ENCODE measurements at regions not wholly inside any gene's neighbourhood (a gene's known extent, or its start where the extent isn't known, plus 50 kb on each side); places are given as distances from the start of the nearest gene placed in this dataset.
"Not testable (repeated sequence)": the region's sequence is repeated elsewhere in the genome, so short reads cannot be mapped to it uniquely, and the experiment has no call there.

GRCh38 chr17:71188811-71189492 lies 931.9 kb upstream of the SOX9 start:
- H3K27me3 ChIP-seq (ENCODE audit: control insufficient read depth, insufficient read depth, low read length, poor library complexity, severe bottlenecking) = no peaks in the 10 kb centered on the region
- H3K4me1 ChIP-seq (ENCODE audit: control insufficient read depth, insufficient read depth, low read length) = no peaks in the 10 kb centered on the region
- H3K27ac ChIP-seq (ENCODE audit: insufficient read depth, low read depth, low read length, poor library complexity, severe bottlenecking) = no peak overlapping the region
- H3K36me3 ChIP-seq (ENCODE audit: control insufficient read depth, insufficient read depth, low read length) = no peaks in the 10 kb centered on the region
- no peaks in the 10 kb centered on the region for H3K9me3 ChIP-seq (ENCODE audit: control insufficient read depth, low read length)
- 90 to 95% methylated on average over 2 of the region's 2 CpGs for WGBS, 2 experiments
- no peak overlapping the region for H3K4me3 ChIP-seq (ENCODE audit: insufficient read depth, low read depth, low read length)

- 82 to 95% methylated on average over 3 to 4 of the region's 4 CpGs for WGBS, 2 experiments
- H3K4me3 ChIP-seq (ENCODE audit: insufficient read depth, low read depth, low read length) = no peak overlapping the region
- H3K27ac ChIP-seq (ENCODE audit: insufficient read depth, low read depth, low read length, poor library complexity, severe bottlenecking) = no peak overlapping the region
- H3K27me3 ChIP-seq (ENCODE audit: control insufficient read depth, insufficient read depth, low read length, poor library complexity, severe bottlenecking) = no peaks in the 10 kb centered on the region
- H3K9me3 ChIP-seq (ENCODE audit: control insufficient read depth, low read length) = no peaks in the 10 kb centered on the region
- no peaks in the 10 kb centered on the region for H3K4me1 ChIP-seq (ENCODE audit: control insufficient read depth, insufficient read depth, low read length)
- no peaks in the 10 kb centered on the region for H3K36me3 ChIP-seq (ENCODE audit: control insufficient read depth, insufficient read depth, low read length)
These were observed 931.4 kb upstream of the SOX9 start for GRCh38 chr17:71189493-71189831.

- H3K9me3 ChIP-seq (ENCODE audit: control insufficient read depth, low read length) = no peaks in the 10 kb centered on the region
- H3K27ac ChIP-seq (ENCODE audit: insufficient read depth, low read depth, low read length, poor library complexity, severe bottlenecking) = no peak overlapping the region
- no peak overlapping the region for H3K4me3 ChIP-seq (ENCODE audit: insufficient read depth, low read depth, low read length)
- no peaks in the 10 kb centered on the region for H3K4me1 ChIP-seq (ENCODE audit: control insufficient read depth, insufficient read depth, low read length)
- no peaks in the 10 kb centered on the region for H3K36me3 ChIP-seq (ENCODE audit: control insufficient read depth, insufficient read depth, low read length)
- H3K27me3 ChIP-seq (ENCODE audit: control insufficient read depth, insufficient read depth, low read length, poor library complexity, severe bottlenecking) = no peaks in the 10 kb centered on the region
- 88% methylated on average over 1 of the region's 2 CpGs; no CpG with 5 or more reads in 1 of the 2 experiments for WGBS, 2 experiments
These were observed 928.7 kb upstream of the SOX9 start for GRCh38 chr17:71192039-71192555.

- Histone ChIP-seq H3K27me3 (ENCODE audit: control insufficient read depth, insufficient read depth, low read length, poor library complexity, severe bottlenecking) (no peaks in the 10 kb centered on the region), H3K9me3 (ENCODE audit: control insufficient read depth, low read length) (no peaks in the 10 kb centered on the region), H3K4me1 (ENCODE audit: control insufficient read depth, insufficient read depth, low read length) (no peaks in the 10 kb centered on the region), H3K4me3 (ENCODE audit: insufficient read depth, low read depth, low read length) (no peak overlapping the region), H3K36me3 (ENCODE audit: control insufficient read depth, insufficient read depth, low read length) (no peaks in the 10 kb centered on the region), H3K27ac (ENCODE audit: insufficient read depth, low read depth, low read length, poor library complexity, severe bottlenecking) (no peak overlapping the region)
- WGBS, 2 experiments = 83 to 100% methylated on average over 2 of the region's 2 CpGs
These were observed 928.0 kb upstream of the SOX9 start for GRCh38 chr17:71192848-71193247.

- no peak overlapping the region for H3K4me3 ChIP-seq (ENCODE audit: insufficient read depth, low read depth, low read length)
- H3K9me3 ChIP-seq (ENCODE audit: control insufficient read depth, low read length) = no peaks in the 10 kb centered on the region
- H3K36me3 ChIP-seq (ENCODE audit: control insufficient read depth, insufficient read depth, low read length) = no peaks in the 10 kb centered on the region
- H3K27me3 ChIP-seq (ENCODE audit: control insufficient read depth, insufficient read depth, low read length, poor library complexity, severe bottlenecking) = no peaks in the 10 kb centered on the region
- H3K27ac ChIP-seq (ENCODE audit: insufficient read depth, low read depth, low read length, poor library complexity, severe bottlenecking) = no peak overlapping the region
- no peaks in the 10 kb centered on the region for H3K4me1 ChIP-seq (ENCODE audit: control insufficient read depth, insufficient read depth, low read length)
- 91 to 92% methylated on average over 1 of the region's 1 CpG for WGBS, 2 experiments
These were observed 920.2 kb upstream of the SOX9 start for GRCh38 chr17:71200597-71200996.

GRCh38 chr17:71201639-71202038 lies 919.2 kb upstream of the SOX9 start:
- Histone ChIP-seq H3K27ac (ENCODE audit: insufficient read depth, low read depth, low read length, poor library complexity, severe bottlenecking) (no peak overlapping the region), H3K36me3 (ENCODE audit: control insufficient read depth, insufficient read depth, low read length) (no peaks in the 10 kb centered on the region), H3K4me3 (ENCODE audit: insufficient read depth, low read depth, low read length) (no peak overlapping the region), H3K9me3 (ENCODE audit: control insufficient read depth, low read length) (no peaks in the 10 kb centered on the region), H3K27me3 (ENCODE audit: control insufficient read depth, insufficient read depth, low read length, poor library complexity, severe bottlenecking) (no peaks in the 10 kb centered on the region), H3K4me1 (ENCODE audit: control insufficient read depth, insufficient read depth, low read length) (no peaks in the 10 kb centered on the region)
- WGBS, 2 experiments = no CpG with 5 or more reads among the region's 2 CpGs

DNA sequence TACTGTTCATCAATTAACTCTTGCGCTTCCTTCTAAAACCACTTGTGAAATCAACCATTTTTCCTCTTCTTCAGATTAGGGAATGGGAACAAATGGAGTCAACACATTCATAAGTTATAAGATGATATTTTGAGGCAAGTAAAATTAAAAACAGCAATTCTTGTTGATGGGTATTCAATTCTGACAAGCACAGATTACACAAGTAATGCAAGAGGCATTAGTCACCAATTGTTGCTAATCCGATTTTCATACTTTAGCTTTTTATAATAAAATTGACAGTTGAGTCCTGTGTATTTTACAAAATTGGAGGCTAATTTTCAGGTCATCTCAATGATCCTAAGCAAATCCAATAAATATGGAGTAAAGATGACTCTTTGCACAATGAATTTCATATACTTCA lies 918.4 kb upstream of the SOX9 start:
- 86 to 93% methylated on average over 1 to 2 of the region's 2 CpGs for WGBS, 2 experiments
- Histone ChIP-seq H3K4me1 (ENCODE audit: control insufficient read depth, insufficient read depth, low read length) (no peaks in the 10 kb centered on the region), H3K36me3 (ENCODE audit: control insufficient read depth, insufficient read depth, low read length) (no peaks in the 10 kb centered on the region), H3K27me3 (ENCODE audit: control insufficient read depth, insufficient read depth, low read length, poor library complexity, severe bottlenecking) (no peaks in the 10 kb centered on the region), H3K27ac (ENCODE audit: insufficient read depth, low read depth, low read length, poor library complexity, severe bottlenecking) (no peak overlapping the region), H3K4me3 (ENCODE audit: insufficient read depth, low read depth, low read length) (no peak overlapping the region), H3K9me3 (ENCODE audit: control insufficient read depth, low read length) (no peaks in the 10 kb centered on the region)

DNA sequence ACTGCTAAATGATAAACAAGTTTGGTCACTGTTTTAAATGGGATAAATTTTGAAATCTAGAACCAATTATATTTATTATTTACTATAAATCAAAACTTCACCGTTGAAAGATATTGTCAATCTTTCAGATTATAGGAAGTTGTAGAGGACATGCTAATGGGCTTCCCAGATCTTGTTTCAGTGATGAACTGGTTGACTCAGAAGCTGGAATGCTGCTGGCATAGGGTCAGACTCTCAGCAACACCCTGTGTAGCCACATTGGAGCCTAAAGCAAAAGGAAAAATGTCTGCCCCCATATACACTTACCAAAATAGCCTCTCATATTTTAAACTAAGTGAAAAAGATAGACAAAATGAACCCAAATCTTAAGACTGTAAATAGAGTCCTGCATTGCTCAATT lies 916.9 kb upstream of the SOX9 start:
- WGBS, 2 experiments = 80% methylated on average over 1 of the region's 1 CpG; no CpG with 5 or more reads in 1 of the 2 experiments
- no peaks in the 10 kb centered on the region for H3K36me3 ChIP-seq (ENCODE audit: control insufficient read depth, insufficient read depth, low read length)
- H3K9me3 ChIP-seq (ENCODE audit: control insufficient read depth, low read length) = no peaks in the 10 kb centered on the region

DNA sequence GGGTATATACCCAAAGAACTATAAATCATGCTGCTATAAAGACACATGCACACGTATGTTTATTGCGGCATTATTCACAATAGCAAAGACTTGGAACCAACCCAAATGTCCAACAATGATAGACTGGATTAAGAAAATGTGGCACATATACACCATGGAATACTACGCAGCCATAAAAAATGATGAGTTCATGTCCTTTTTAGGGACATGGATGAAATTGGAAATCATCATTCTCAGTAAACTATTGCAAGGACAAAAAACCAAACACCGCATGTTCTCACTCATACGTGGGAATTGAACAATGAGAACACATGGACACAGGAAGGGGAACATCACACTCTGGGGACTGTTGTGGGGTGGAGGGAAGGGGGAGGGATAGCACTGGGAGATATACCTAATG lies 914.9 kb upstream of the SOX9 start:
- H3K27me3 ChIP-seq (ENCODE audit: control insufficient read depth, insufficient read depth, low read length, poor library complexity, severe bottlenecking); H3K27ac ChIP-seq (ENCODE audit: insufficient read depth, low read depth, low read length, poor library complexity, severe bottlenecking); H3K36me3 ChIP-seq (ENCODE audit: control insufficient read depth, insufficient read depth, low read length); H3K4me1 ChIP-seq (ENCODE audit: control insufficient read depth, insufficient read depth, low read length); H3K4me3 ChIP-seq (ENCODE audit: insufficient read depth, low read depth, low read length); H3K9me3 ChIP-seq (ENCODE audit: control insufficient read depth, low read length): not testable (repeated sequence)
- WGBS, 2 experiments = 86 to 100% methylated on average over 1 to 2 of the region's 5 CpGs

More for the DNA sequence above, 916.9 kb upstream of the SOX9 start:
- Histone ChIP-seq H3K4me1 (ENCODE audit: control insufficient read depth, insufficient read depth, low read length) (no peaks in the 10 kb centered on the region), H3K27me3 (ENCODE audit: control insufficient read depth, insufficient read depth, low read length, poor library complexity, severe bottlenecking) (no peaks in the 10 kb centered on the region), H3K4me3 (ENCODE audit: insufficient read depth, low read depth, low read length) (no peak overlapping the region), H3K27ac (ENCODE audit: insufficient read depth, low read depth, low read length, poor library complexity, severe bottlenecking) (no peak overlapping the region)

GRCh38 chr17:71208111-71208704 lies 912.6 kb upstream of the SOX9 start:
- no peaks in the 10 kb centered on the region for H3K36me3 ChIP-seq (ENCODE audit: control insufficient read depth, insufficient read depth, low read length)
- no peak overlapping the region for H3K4me3 ChIP-seq (ENCODE audit: insufficient read depth, low read depth, low read length)
- no peak overlapping the region for H3K27ac ChIP-seq (ENCODE audit: insufficient read depth, low read depth, low read length, poor library complexity, severe bottlenecking)
- no peaks in the 10 kb centered on the region for H3K27me3 ChIP-seq (ENCODE audit: control insufficient read depth, insufficient read depth, low read length, poor library complexity, severe bottlenecking)
- WGBS, 2 experiments = 95 to 96% methylated on average over 3 of the region's 3 CpGs
- no peaks in the 10 kb centered on the region for H3K9me3 ChIP-seq (ENCODE audit: control insufficient read depth, low read length)
- H3K4me1 ChIP-seq (ENCODE audit: control insufficient read depth, insufficient read depth, low read length) = no peaks in the 10 kb centered on the region

All from ectodermal cell (in vitro differentiated cells).